ENCODE measurements at regions not wholly inside any gene's neighbourhood (a gene's known extent, or its start where the extent isn't known, plus 50 kb on each side); places are given as distances from the start of the nearest gene placed in this dataset.

GRCh38 chr1:5555853-5556252 is 436.4 kb downstream of the NPHP4 start:
- Histone ChIP-seq H3K79me2 (ENCODE audit: control insufficient read depth, low read length) (no peaks in the 10 kb centered on the region), H3F3A (ENCODE audit: control insufficient read depth, insufficient read depth) (no peaks in the 10 kb centered on the region), H3K4me1 (ENCODE audit: control insufficient read depth, low read length) (no peaks in the 10 kb centered on the region), H3K27me3 (ENCODE audit: control insufficient read depth, low read length) (no peaks in the 10 kb centered on the region), H3K36me3 (ENCODE audit: control insufficient read depth, low read length) (no peaks in the 10 kb centered on the region), H3K9me3 (ENCODE audit: control insufficient read depth, insufficient read depth, low read length) (no peaks in the 10 kb centered on the region), H4K20me1 (ENCODE audit: control insufficient read depth, insufficient read depth, low read depth, low read length) (no peaks in the 10 kb centered on the region), H3K9me2 (replicated peaks; ENCODE audit: control insufficient read depth, low read length) (no peaks in the 10 kb centered on the region), H3K4me3 (ENCODE audit: low read length) (no peak overlapping the region), H3K4me2 (ENCODE audit: low read length) (no peak overlapping the region), H3K27ac (ENCODE audit: low read depth, low read length) (no peak overlapping the region)
- TF ChIP-seq CTCF (IDR thresholded peaks at IDR 0.05; ENCODE audit: low read depth, low read length, poor library complexity, severe bottlenecking), result no peak
- TF ChIP-seq EZH2phosphoT487 (IDR thresholded peaks at IDR 0.05; ENCODE audit: borderline replicate concordance, low read length), result no peak

GRCh38 chr1:5554784-5555183 is 437.4 kb downstream of the NPHP4 start:
- Histone ChIP-seq H3K4me1 (ENCODE audit: control insufficient read depth, low read length) (no peaks in the 10 kb centered on the region), H3K79me2 (ENCODE audit: control insufficient read depth, low read length) (no peaks in the 10 kb centered on the region), H3K9me3 (ENCODE audit: control insufficient read depth, insufficient read depth, low read length) (no peaks in the 10 kb centered on the region), H4K20me1 (ENCODE audit: control insufficient read depth, insufficient read depth, low read depth, low read length) (no peaks in the 10 kb centered on the region), H3F3A (ENCODE audit: control insufficient read depth, insufficient read depth) (no peaks in the 10 kb centered on the region), H3K27me3 (ENCODE audit: control insufficient read depth, low read length) (no peaks in the 10 kb centered on the region), H3K4me2 (ENCODE audit: low read length) (no peak overlapping the region), H3K4me3 (ENCODE audit: low read length) (no peak overlapping the region), H3K9me2 (replicated peaks; ENCODE audit: control insufficient read depth, low read length) (no peaks in the 10 kb centered on the region), H3K36me3 (ENCODE audit: control insufficient read depth, low read length) (no peaks in the 10 kb centered on the region), H3K27ac (ENCODE audit: low read depth, low read length) (no peak overlapping the region)
- no peak for TF ChIP-seq EZH2phosphoT487 (IDR thresholded peaks at IDR 0.05; ENCODE audit: borderline replicate concordance, low read length)
- no peak for TF ChIP-seq CTCF (IDR thresholded peaks at IDR 0.05; ENCODE audit: low read depth, low read length, poor library complexity, severe bottlenecking)

GRCh38 chr1:5554111-5554510 is 438.1 kb downstream of the NPHP4 start:
- Histone ChIP-seq H3F3A (ENCODE audit: control insufficient read depth, insufficient read depth) (no peaks in the 10 kb centered on the region), H3K27me3 (ENCODE audit: control insufficient read depth, low read length) (no peaks in the 10 kb centered on the region), H3K79me2 (ENCODE audit: control insufficient read depth, low read length) (no peaks in the 10 kb centered on the region), H3K4me3 (ENCODE audit: low read length) (no peak overlapping the region), H3K9me2 (replicated peaks; ENCODE audit: control insufficient read depth, low read length) (no peaks in the 10 kb centered on the region), H3K36me3 (ENCODE audit: control insufficient read depth, low read length) (no peaks in the 10 kb centered on the region), H3K9me3 (ENCODE audit: control insufficient read depth, insufficient read depth, low read length) (no peaks in the 10 kb centered on the region), H3K4me1 (ENCODE audit: control insufficient read depth, low read length) (no peaks in the 10 kb centered on the region), H3K4me2 (ENCODE audit: low read length) (no peak overlapping the region), H3K27ac (ENCODE audit: low read depth, low read length) (no peak overlapping the region), H4K20me1 (ENCODE audit: control insufficient read depth, insufficient read depth, low read depth, low read length) (no peaks in the 10 kb centered on the region)
- TF ChIP-seq EZH2phosphoT487 (IDR thresholded peaks at IDR 0.05; ENCODE audit: borderline replicate concordance, low read length) (no peak), CTCF (IDR thresholded peaks at IDR 0.05; ENCODE audit: low read depth, low read length, poor library complexity, severe bottlenecking) (no peak)

Measured in DOHH2 (cell line).